Activated B cell treated with CpG ODN at 0.5 μM for 24 hours (primary cell): ENCODE measurements at regions not wholly inside any gene's neighbourhood (a gene's known extent, or its start where the extent isn't known, plus 50 kb on each side); places are given as distances from the start of the nearest gene placed in this dataset.

Source experiments
- ATAC-seq: fragments of 200-7000 bp; cut with Tn5 transposase; one replicate; pipeline ENCODE4 v1.10.0; 2021; ENCODE audit warnings: low read depth, mild to moderate bottlenecking, moderate library complexity
- CTCF ChIA-PET: fragments of 350-600 bp; sonication (Branson Sonifier 250); formaldehyde crosslinking; loops from one replicate; lab custom pipeline; 2021; ENCODE audit warnings: antibody characterized with exemption; lab: Charles Lee
- POLR2A ChIA-PET: fragments of 350-600 bp; sonication (Branson Sonifier 250); formaldehyde crosslinking; loops from one replicate; lab custom pipeline; 2021; ENCODE audit warnings: antibody characterized with exemption; lab: Charles Lee
- DNase-seq: peaks from one replicate; pipeline ENCODE4 v3.0.0; 2022
- H3K27ac Mint-ChIP-seq: one replicate; pipeline ENCODE4 v1.8.0; 2020; ENCODE audit warnings: mixed read lengths
- H3K27me3 Mint-ChIP-seq: one replicate; pipeline ENCODE4 v1.8.0; 2021; ENCODE audit warnings: mixed read lengths
- H3K36me3 Mint-ChIP-seq: one replicate; pipeline ENCODE4 v1.8.0; 2021; ENCODE audit warnings: low read depth, mixed read lengths
- H3K4me1 Mint-ChIP-seq: one replicate; pipeline ENCODE4 v1.8.0; 2021; ENCODE audit warnings: mixed read lengths
- H3K4me3 Mint-ChIP-seq: one replicate; pipeline ENCODE4 v1.8.0; 2020; ENCODE audit warnings: mild to moderate bottlenecking, mixed read lengths
- H3K9me3 Mint-ChIP-seq: one replicate; pipeline ENCODE4 v1.8.0; 2020; ENCODE audit warnings: mixed read lengths
- CTCF ChIP-seq: fragments of 200-600 bp; IDR thresholded peaks from one replicate; pipeline ENCODE4 v1.8.0; 2022; ENCODE audit warnings: antibody characterized with exemption, mild to moderate bottlenecking
- intact Hi-C: fragments of 100-400 bp; cut with micrococcal nuclease; formaldehyde crosslinking; loops from one replicate; pipeline ENCODE4 v1.15.1; 2024

DNA sequence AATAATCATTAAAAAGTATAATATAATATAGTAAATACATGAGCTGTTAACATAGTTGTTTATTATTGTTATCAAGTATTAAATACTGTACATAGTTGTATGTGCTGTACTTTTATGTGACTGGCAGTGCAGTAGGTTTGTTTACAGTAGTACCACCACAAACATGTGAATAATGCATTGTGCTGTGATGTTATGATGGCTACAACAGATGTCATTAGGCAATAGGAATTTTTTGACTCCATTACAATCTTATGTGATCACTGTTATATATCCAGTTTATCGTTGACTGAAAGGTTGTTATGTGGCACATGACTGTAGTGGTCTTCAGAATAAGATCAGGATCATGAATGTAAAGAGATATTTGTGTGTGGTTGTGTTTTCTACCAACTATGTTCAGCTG, 577.8 kb downstream of the JRKL start:
- no peaks in the 10 kb centered on the region for H3K27me3 Mint-ChIP-seq
- intact Hi-C loops: no loop called here
- TF ChIP-seq CTCF: no peak
- H3K4me1 Mint-ChIP-seq: no peaks in the 10 kb centered on the region
- H3K27ac Mint-ChIP-seq: no peak overlapping the region
- ATAC-seq (no peak), DNase-seq (no peak)
- H3K4me3 Mint-ChIP-seq: no peak overlapping the region
- H3K9me3 Mint-ChIP-seq: peaks cover 2% of the 10 kb centered on the region
- POLR2A ChIA-PET: no interaction called here
- CTCF ChIA-PET: no interaction called here
- H3K36me3 Mint-ChIP-seq: no peaks in the 10 kb centered on the region

GRCh38 chr11:96969251-96969650, 579.4 kb downstream of the JRKL start:
- ChIA-PET CTCF (no interaction called here), POLR2A (no interaction called here)
- Mint-ChIP-seq H3K9me3 (peaks cover 2% of the 10 kb centered on the region), H3K36me3 (no peaks in the 10 kb centered on the region), H3K4me1 (no peaks in the 10 kb centered on the region), H3K27me3 (no peaks in the 10 kb centered on the region), H3K27ac (no peak overlapping the region), H3K4me3 (no peak overlapping the region)
- no peak for DNase-seq
- no peak for TF ChIP-seq CTCF
- no peak for ATAC-seq
- intact Hi-C loops: no loop called here

DNA sequence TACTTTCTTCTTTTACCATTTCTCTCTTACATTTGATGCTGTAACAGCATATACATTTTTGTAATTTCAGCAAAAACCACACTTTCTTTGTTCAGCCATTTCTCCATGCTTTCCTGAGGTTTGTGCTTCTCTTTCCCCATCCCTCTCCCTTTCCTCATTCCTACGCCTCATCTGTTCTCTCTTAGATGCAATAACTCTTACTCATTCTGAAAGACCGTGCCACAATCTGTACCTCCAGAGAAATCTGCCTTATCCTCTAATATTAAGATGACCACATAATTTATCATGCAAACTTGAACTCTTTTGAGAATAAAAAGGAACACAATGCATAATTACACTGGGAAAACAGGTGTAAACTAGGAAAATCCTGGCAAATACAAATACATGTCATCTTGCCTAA, 588.9 kb downstream of the JRKL start:
- Mint-ChIP-seq H3K27ac (no peak overlapping the region), H3K27me3 (no peaks in the 10 kb centered on the region), H3K4me1 (no peaks in the 10 kb centered on the region), H3K4me3 (no peak overlapping the region), H3K9me3 (peaks cover 10% of the 10 kb centered on the region), H3K36me3 (no peaks in the 10 kb centered on the region)
- DNase-seq (no peak), ATAC-seq (no peak)
- no peak for TF ChIP-seq CTCF
- POLR2A ChIA-PET: no interaction called here
- intact Hi-C loops: no loop called here
- CTCF ChIA-PET: no interaction called here

- no peak for TF ChIP-seq CTCF
- no peaks in the 10 kb centered on the region for H3K36me3 Mint-ChIP-seq
- intact Hi-C loops: no loop called here
Measured at GRCh38 chr11:96986516-96986915, 596.7 kb downstream of the JRKL start.

DNA sequence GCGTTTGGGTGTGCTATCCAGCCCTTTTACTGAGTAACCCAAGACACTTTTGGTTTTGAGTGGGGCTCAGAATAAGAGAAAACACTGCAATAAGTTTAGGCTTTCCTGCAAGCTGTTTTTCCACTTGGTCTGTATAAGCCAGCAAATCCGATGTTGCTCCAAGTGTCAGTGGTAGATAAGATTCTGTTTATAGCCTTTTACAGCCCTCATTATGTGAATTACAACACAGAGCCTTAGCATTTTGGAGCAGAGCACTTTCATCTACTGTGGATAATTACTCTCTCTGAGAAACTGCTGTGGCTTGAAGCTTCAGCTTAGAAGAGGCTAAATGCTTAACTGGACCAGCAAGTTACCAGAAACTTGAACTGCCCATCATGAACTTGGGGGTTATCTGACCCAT, 601.1 kb downstream of the JRKL start:
- Mint-ChIP-seq H3K4me3 (no peak overlapping the region), H3K27ac (no peak overlapping the region), H3K36me3 (no peaks in the 10 kb centered on the region), H3K27me3 (no peaks in the 10 kb centered on the region), H3K9me3 (peaks cover 8% of the 10 kb centered on the region), H3K4me1 (no peaks in the 10 kb centered on the region)
- POLR2A ChIA-PET: no interaction called here
- ATAC-seq: no peak
- CTCF ChIA-PET: no interaction called here
- no peak for TF ChIP-seq CTCF
- DNase-seq: no peak
- intact Hi-C loops: no loop called here

More at GRCh38 chr11:96986516-96986915, 596.7 kb downstream of the JRKL start:
- no peak overlapping the region for H3K27ac Mint-ChIP-seq
- no peaks in the 10 kb centered on the region for H3K4me1 Mint-ChIP-seq
- POLR2A ChIA-PET: no interaction called here
- H3K27me3 Mint-ChIP-seq: no peaks in the 10 kb centered on the region
- no peak overlapping the region for H3K4me3 Mint-ChIP-seq
- H3K9me3 Mint-ChIP-seq: peaks cover 2% of the 10 kb centered on the region
- DNase-seq (no peak), ATAC-seq (no peak)
- CTCF ChIA-PET: no interaction called here
